Right lobe of liver (tissue), 6 donors: ENCODE measurements at regions not wholly inside any gene's neighbourhood (a gene's known extent, or its start where the extent isn't known, plus 50 kb on each side); places are given as distances from the start of the nearest gene placed in this dataset.

Experiments used
- ATAC-seq, 4 donors: fragments of 200-7000 bp; cut with Tn5 transposase; one replicate each; pipeline ENCODE4 v1.9.1; 2020; ENCODE audit warnings: mild to moderate bottlenecking in 4 of 4, moderate library complexity in 4 of 4
- DNase-seq, 3 donors: peaks; one replicate each; pipeline ENCODE4 v3.0.0-alpha.2; 2020
- H3K27ac ChIP-seq, 3 donors: fragments of 200-600 bp; one replicate each; pipeline ENCODE4 v1.8.0; 2022
- H3K27me3 ChIP-seq, 2 donors: fragments of 200-600 bp; one replicate each; pipeline ENCODE4 v1.8.0; 2022
- H3K36me3 ChIP-seq, 4 donors: fragments of 200-600 bp; sonication (generic) in 1 of 4; one replicate each; pipeline versions ENCODE4 v1.5.1 to v1.8.0; 2017 to 2022; ENCODE audit warnings: control low read depth in 1 of 4
- H3K4me1 ChIP-seq, 4 donors: fragments of 200-600 bp; sonication (generic) in 1 of 4; one replicate each; pipeline versions ENCODE4 v1.5.1 to v1.8.0; 2017 to 2022; ENCODE audit warnings: control low read depth in 1 of 4
- H3K4me3 ChIP-seq, 3 donors: fragments of 200-600 bp; one replicate each; pipeline ENCODE4 v1.8.0; 2022
- H3K9me3 ChIP-seq, 4 donors: fragments of 200-600 bp; sonication (generic) in 1 of 4; one replicate each; pipeline versions ENCODE4 v1.5.1 to v1.8.0; 2017 to 2022; ENCODE audit warnings: control low read depth in 1 of 4
- POLR2A ChIP-seq: fragments of 450-650 bp; IDR thresholded peaks from one replicate; pipeline ENCODE4 v1.6.1; 2017; ENCODE audit warnings: antibody characterized with exemption, mild to moderate bottlenecking
- WGBS: methylation state at CpG from one replicate; pipeline ENCODE4 v1.1.6; 2018; ENCODE audit warnings: low coverage, low lambda C conversion rate; ENCODE audit not compliant: insufficient coverage; ENCODE audit errors: missing lambda C conversion rate; 5-methylcytosine and 5-hydroxymethylcytosine counted together
- intact Hi-C, 2 donors: fragments of 100-400 bp; cut with DNase I; formaldehyde crosslinking; loops; one replicate each; pipeline versions ENCODE4 v1.11.2 to v1.14.1; 2022
- TF ChIP-seq, protein P1 (sequence below), 4 donors: fragments of 200-600 bp in 3 of 4; fragments of 450-650 bp in 1 of 4; IDR thresholded peaks; one replicate each; pipeline versions ENCODE4 v1.5.1 to v1.8.0; 2016 to 2022; ENCODE audit warnings: antibody characterized with exemption in 4 of 4, mild to moderate bottlenecking in 2 of 4
- donor health status: DM: no; HTN: yes; CAD: no.
- donor health status: DM: no; HTN: no; CAD: no.
- donor health status: DM: no; HTN: no; CAD: no.
- donor health status: DM: no; HTN: yes; CAD: no.
- donor health status: DM: no; HTN: yes; CAD: no.

DNA sequence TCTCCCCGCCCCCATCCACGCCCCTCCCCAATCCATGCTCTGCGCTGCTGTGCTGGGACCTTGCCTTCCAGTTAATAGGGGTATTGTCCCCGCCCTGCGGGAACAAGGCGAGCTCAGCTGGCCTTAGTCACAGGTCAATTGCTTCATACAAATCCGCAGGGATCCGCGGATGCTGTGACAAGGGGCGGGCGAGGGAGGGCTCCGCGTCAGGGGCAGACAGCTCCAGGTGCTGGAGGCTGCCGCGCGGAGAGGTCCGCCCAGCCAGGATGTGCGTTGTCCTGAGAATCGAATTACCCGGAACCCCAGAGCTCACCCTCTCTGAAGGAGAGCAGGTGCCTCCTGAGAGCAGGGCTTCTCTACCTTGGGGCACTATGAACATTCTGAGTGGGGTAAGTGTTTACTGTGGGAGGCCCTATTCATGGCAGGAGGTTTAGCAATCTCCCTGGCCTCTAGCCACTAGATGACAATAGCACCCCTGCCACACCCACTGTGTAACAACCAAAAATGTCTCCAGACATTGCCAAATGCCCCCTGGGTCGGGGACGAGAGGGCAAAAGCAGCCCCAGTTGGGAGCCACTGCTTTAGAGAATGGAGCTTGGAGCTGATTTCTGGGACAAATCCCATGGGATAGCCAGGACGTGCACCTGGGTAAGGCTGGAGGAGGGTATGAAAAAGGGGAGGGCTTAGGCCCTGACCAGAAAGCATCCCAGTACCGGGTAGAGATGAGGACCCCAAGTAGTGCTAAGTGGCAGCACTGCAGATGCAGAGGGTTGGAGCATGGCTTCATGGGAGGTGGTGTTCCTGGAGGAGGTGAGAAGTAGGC lies 138.2 kb downstream of the CYLD start:
- peaks cover 0 to 18% (median 2%) of the 10 kb centered on the region in 4 donors for H3K4me1 ChIP-seq
- peak overlapping the region; percentile 1 to 74 (median 71) for H3K27ac ChIP-seq
- TF ChIP-seq POLR2A, result no peak
- TF ChIP-seq, protein P1, sequence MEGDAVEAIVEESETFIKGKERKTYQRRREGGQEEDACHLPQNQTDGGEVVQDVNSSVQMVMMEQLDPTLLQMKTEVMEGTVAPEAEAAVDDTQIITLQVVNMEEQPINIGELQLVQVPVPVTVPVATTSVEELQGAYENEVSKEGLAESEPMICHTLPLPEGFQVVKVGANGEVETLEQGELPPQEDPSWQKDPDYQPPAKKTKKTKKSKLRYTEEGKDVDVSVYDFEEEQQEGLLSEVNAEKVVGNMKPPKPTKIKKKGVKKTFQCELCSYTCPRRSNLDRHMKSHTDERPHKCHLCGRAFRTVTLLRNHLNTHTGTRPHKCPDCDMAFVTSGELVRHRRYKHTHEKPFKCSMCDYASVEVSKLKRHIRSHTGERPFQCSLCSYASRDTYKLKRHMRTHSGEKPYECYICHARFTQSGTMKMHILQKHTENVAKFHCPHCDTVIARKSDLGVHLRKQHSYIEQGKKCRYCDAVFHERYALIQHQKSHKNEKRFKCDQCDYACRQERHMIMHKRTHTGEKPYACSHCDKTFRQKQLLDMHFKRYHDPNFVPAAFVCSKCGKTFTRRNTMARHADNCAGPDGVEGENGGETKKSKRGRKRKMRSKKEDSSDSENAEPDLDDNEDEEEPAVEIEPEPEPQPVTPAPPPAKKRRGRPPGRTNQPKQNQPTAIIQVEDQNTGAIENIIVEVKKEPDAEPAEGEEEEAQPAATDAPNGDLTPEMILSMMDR (IDR thresholded peaks at IDR 0.05), result no peak
- no peaks in the 10 kb centered on the region for H3K36me3 ChIP-seq
- DNase-seq (peak; percentile 62 to 82 (median 78)), ATAC-seq (peak; percentile 75 to 91 (median 82))
- peak overlapping the region; percentile 13 to 41 (median 39) for H3K4me3 ChIP-seq
- no peaks in the 10 kb centered on the region for H3K27me3 ChIP-seq
- no peaks in the 10 kb centered on the region for H3K9me3 ChIP-seq
- WGBS, result 32% methylated on average over 9 of the region's 24 CpGs
- intact Hi-C loops, result no loop called here

- Histone ChIP-seq H3K4me1 (peaks cover 0 to 18% (median 2%) of the 10 kb centered on the region in 4 donors), H3K27me3 (no peaks in the 10 kb centered on the region), H3K9me3 (no peaks in the 10 kb centered on the region), H3K36me3 (no peaks in the 10 kb centered on the region), H3K4me3 (peak overlapping the region in 2 of 3 donors; percentile 22 to 29), H3K27ac (peak overlapping the region in 2 of 3 donors; percentile 71 to 74)
- TF ChIP-seq, protein P1 (IDR thresholded peaks at IDR 0.05), result no peak
- no peak for TF ChIP-seq POLR2A
- DNase-seq (no peak), ATAC-seq (peak in 2 of 4 donors; percentile 21 to 44)
- intact Hi-C loops, result no loop called here
- 76% methylated on average over 6 of the region's 15 CpGs for WGBS
Measured at GRCh38 chr16:50878966-50879615, 137.2 kb downstream of the CYLD start.

- TF ChIP-seq POLR2A, result no peak
- TF ChIP-seq, protein P1 (IDR thresholded peaks at IDR 0.05), result no peak
- H3K4me1 ChIP-seq, result peaks cover 0 to 18% (median 2%) of the 10 kb centered on the region in 4 donors
- H3K36me3 ChIP-seq, result no peaks in the 10 kb centered on the region
- DNase-seq, result no peak
- intact Hi-C loops, result no loop called here
- H3K27me3 ChIP-seq, result no peaks in the 10 kb centered on the region
- no peak overlapping the region for H3K27ac ChIP-seq
- no peaks in the 10 kb centered on the region for H3K9me3 ChIP-seq
- H3K4me3 ChIP-seq, result peak overlapping the region in 2 of 3 donors; percentile 22 to 29
- no peak for ATAC-seq
- 66% methylated on average over 2 of the region's 3 CpGs for WGBS
Measured at GRCh38 chr16:50878536-50878935, 136.7 kb downstream of the CYLD start.

DNA sequence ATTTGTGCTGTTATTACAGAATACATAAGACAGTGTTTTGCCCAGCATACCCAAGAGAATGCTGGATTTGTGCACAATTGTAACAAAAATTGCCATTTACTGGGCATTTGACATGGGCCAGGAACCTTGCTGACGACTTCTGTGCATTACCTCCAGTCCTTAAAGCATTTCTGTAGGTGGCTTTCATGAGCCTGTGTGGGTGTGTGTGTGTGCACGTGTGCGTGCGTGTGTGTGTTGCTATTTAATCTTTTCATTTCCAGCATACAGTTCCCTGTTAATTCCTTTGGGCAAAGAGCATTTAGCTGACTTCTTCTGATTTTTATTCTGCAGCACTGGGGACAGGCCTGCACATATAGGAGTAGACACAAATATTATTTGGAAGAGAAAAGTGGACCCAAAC lies 134.4 kb downstream of the CYLD start:
- Histone ChIP-seq H3K4me3 (no peak overlapping the region), H3K27ac (no peak overlapping the region), H3K27me3 (no peaks in the 10 kb centered on the region), H3K4me1 (peaks cover 0 to 18% (median 2%) of the 10 kb centered on the region in 4 donors), H3K9me3 (no peaks in the 10 kb centered on the region), H3K36me3 (no peaks in the 10 kb centered on the region)
- DNase-seq (no peak), ATAC-seq (no peak)
- 87% methylated on average over 3 of the region's 4 CpGs for WGBS
- TF ChIP-seq POLR2A, result no peak
- TF ChIP-seq, protein P1 (IDR thresholded peaks at IDR 0.05), result no peak
- intact Hi-C loops, result no loop called here
